ENCODE measurements at regions not wholly inside any gene's neighbourhood (a gene's known extent, or its start where the extent isn't known, plus 50 kb on each side); places are given as distances from the start of the nearest gene placed in this dataset.

DNA sequence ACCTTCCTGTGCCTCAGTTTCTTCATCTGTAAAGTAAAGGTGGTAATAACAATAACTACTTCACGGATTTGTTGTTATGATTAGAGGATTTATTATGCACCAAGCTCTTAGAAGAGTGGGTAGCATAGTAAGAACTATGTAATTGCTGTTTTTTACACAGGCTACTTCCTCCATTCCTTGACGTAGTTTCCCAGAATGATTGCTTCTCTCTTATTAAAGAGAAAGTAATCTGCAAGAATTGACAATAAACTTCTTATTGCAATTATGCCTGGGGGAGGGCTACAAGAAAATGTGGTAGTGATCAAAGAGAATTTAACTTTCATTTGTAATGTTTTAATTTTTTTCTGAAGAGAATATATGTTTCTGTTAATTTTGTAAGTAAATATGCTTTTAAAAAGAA, 238.7 kb downstream of the GASK1B start:
- no peaks in the 10 kb centered on the region for H3K27me3 Mint-ChIP-seq
- H3K9me3 Mint-ChIP-seq = no peaks in the 10 kb centered on the region
- no peaks in the 10 kb centered on the region for H3K4me1 Mint-ChIP-seq
- no peak overlapping the region for H3K4me3 Mint-ChIP-seq
- no peak overlapping the region for H3K27ac Mint-ChIP-seq
- H3K36me3 Mint-ChIP-seq (ENCODE audit: low read depth) = no peaks in the 10 kb centered on the region
- intact Hi-C loops (cut with micrococcal nuclease) = no loop called here
- DNase-seq = no peak

- Mint-ChIP-seq H3K36me3 (ENCODE audit: low read depth) (no peaks in the 10 kb centered on the region), H3K27ac (no peak overlapping the region), H3K9me3 (no peaks in the 10 kb centered on the region), H3K27me3 (no peaks in the 10 kb centered on the region), H3K4me3 (no peak overlapping the region), H3K4me1 (no peaks in the 10 kb centered on the region)
- DNase-seq = no peak
- intact Hi-C loops (cut with micrococcal nuclease) = no loop called here
Observed at GRCh38 chr4:157932936-157933335, 239.9 kb downstream of the GASK1B start.

DNA sequence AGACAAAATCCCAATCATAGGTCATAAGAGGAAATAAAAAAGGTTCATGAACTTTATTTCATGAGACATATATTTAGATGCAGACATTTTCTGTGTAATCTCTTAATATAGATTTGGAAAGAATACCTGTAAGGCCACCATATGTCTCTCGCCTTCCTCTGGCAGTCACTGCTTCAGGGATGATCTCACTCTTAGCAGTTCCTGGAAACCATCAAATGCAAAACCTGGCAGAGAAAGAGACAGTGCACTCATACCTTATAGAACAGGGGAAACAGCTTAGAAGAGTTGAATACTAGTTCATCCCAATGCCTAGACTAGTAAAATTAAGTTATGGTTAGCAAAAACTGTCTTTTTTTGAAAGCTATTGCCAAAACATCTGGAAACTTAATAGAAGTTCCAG, 243.3 kb downstream of the GASK1B start:
- H3K4me3 Mint-ChIP-seq = no peak overlapping the region
- H3K36me3 Mint-ChIP-seq (ENCODE audit: low read depth) = no peaks in the 10 kb centered on the region
- H3K27me3 Mint-ChIP-seq = no peaks in the 10 kb centered on the region
- H3K27ac Mint-ChIP-seq = no peak overlapping the region
- H3K9me3 Mint-ChIP-seq = no peaks in the 10 kb centered on the region
- intact Hi-C loops (cut with micrococcal nuclease) = no loop called here
- H3K4me1 Mint-ChIP-seq = no peaks in the 10 kb centered on the region
- DNase-seq = no peak

DNA sequence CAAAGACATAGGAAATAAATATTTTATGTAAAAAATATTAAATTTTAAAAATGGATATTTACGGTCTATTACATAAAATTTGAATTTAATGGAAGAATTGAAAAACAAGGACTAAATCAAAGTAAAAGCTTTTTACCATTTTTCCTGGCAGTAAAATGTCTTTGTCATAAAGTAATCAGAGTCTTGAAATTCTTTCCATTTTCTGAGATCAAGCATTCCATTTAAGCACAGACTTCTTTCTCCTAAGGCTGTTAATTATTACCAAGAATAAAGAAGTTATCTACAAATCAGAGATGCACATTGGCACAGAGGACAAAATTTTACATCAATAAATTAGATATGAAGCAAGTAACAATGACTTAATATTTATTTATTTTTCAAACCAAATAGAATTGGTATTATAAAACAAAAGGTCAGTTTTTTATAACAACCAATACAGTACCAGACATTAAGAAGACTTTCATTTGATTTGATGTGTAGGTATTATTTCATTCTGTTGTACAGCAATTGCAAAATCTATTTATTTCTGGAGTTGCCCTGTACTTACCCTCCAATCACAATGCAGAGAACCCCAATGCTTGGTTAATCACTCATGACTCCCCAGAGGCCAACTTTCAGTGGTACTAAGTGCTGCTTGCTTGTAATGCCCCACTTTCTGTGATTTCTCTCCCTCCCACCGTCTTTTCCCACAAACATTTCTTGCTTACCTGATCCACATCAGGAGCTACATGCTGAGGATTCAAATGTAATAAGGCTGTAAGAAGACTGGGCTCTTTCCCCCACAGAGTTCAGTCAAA, 254.6 kb downstream of the GASK1B start:
- Mint-ChIP-seq H3K36me3 (ENCODE audit: low read depth) (no peaks in the 10 kb centered on the region), H3K4me1 (no peaks in the 10 kb centered on the region), H3K4me3 (no peak overlapping the region), H3K9me3 (no peaks in the 10 kb centered on the region), H3K27me3 (no peaks in the 10 kb centered on the region), H3K27ac (no peak overlapping the region)
- DNase-seq = no peak
- intact Hi-C loops (cut with micrococcal nuclease) = no loop called here

DNA sequence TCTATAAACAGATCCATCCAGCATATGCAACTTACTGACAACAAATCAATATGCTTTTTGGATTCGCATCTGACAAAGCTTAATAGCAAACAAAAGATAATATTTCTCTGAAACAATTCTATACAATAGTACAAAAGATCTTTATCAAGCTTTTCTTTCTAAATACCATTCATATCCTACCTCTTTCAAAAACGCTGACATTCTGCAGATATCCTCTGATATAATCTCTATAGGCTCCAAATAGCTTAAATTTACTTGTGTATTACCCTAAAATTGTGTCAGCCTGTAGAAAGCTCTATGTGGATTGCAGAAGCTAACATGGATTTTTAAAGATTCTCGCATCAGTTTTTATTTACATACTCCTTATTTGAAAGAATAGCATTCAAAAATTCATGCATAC, 260.6 kb downstream of the GASK1B start:
- Mint-ChIP-seq H3K4me1 (no peaks in the 10 kb centered on the region), H3K4me3 (no peak overlapping the region)
- no peak for DNase-seq

GRCh38 chr4:157911662-157912061, 261.2 kb downstream of the GASK1B start:
- Mint-ChIP-seq H3K36me3 (ENCODE audit: low read depth) (no peaks in the 10 kb centered on the region), H3K9me3 (no peaks in the 10 kb centered on the region), H3K4me3 (no peak overlapping the region), H3K4me1 (no peaks in the 10 kb centered on the region), H3K27ac (no peak overlapping the region), H3K27me3 (no peaks in the 10 kb centered on the region)
- intact Hi-C loops (cut with micrococcal nuclease) = no loop called here
- no peak for DNase-seq

More for the DNA sequence above, 260.6 kb downstream of the GASK1B start:
- intact Hi-C loops (cut with micrococcal nuclease) = no loop called here
- H3K36me3 Mint-ChIP-seq (ENCODE audit: low read depth) = no peaks in the 10 kb centered on the region
- no peak overlapping the region for H3K27ac Mint-ChIP-seq
- H3K9me3 Mint-ChIP-seq = no peaks in the 10 kb centered on the region
- H3K27me3 Mint-ChIP-seq = no peaks in the 10 kb centered on the region

- DNase-seq = no peak
- Mint-ChIP-seq H3K27me3 (no peaks in the 10 kb centered on the region), H3K9me3 (no peaks in the 10 kb centered on the region), H3K27ac (no peak overlapping the region), H3K4me3 (no peak overlapping the region), H3K4me1 (no peaks in the 10 kb centered on the region), H3K36me3 (ENCODE audit: low read depth) (no peaks in the 10 kb centered on the region)
- intact Hi-C loops (cut with micrococcal nuclease) = no loop called here
Observed at GRCh38 chr4:157908691-157909090, 264.1 kb downstream of the GASK1B start.

- H3K4me1 Mint-ChIP-seq = no peaks in the 10 kb centered on the region
- no peaks in the 10 kb centered on the region for H3K9me3 Mint-ChIP-seq
- DNase-seq = no peak
- H3K27ac Mint-ChIP-seq = no peak overlapping the region
- H3K27me3 Mint-ChIP-seq = no peaks in the 10 kb centered on the region
- intact Hi-C loops (cut with micrococcal nuclease) = no loop called here
- no peak overlapping the region for H3K4me3 Mint-ChIP-seq
- H3K36me3 Mint-ChIP-seq (ENCODE audit: low read depth) = no peaks in the 10 kb centered on the region
Observed at GRCh38 chr4:157908031-157908430, 264.8 kb downstream of the GASK1B start.

DNA sequence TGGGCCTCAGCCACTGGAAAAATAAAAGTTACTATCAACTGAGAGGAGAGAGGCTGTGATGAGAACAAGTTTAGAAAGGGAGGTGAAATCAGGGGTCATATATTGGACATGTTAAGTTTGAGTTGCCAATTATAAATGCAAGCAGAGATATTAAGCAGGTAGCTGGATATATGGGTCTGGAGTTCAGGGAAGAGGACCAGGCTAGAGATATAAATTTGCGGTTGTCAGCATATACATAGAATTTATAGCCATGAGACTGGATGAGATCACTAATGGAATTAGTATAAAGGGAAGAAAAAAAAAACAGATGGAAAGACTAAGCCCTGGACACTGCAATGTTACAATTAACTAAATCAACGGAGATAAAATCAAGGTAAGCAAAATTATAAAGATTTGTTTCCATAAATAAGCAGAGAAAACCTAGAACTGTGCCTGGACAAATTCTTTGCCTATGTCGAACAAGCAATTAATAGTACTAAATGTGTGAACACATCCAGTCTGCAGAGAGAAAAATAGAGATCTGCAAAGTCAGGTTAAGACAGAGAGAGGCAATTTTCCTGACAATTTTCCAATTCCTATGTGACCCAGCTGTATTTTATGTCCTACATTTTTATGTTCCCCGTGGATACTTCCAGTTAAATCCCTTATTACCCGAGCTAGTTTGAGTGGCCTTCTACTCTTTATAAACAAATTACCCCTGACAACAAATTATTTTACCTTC, 265.4 kb downstream of the GASK1B start:
- H3K36me3 Mint-ChIP-seq (ENCODE audit: low read depth) = no peaks in the 10 kb centered on the region
- no peaks in the 10 kb centered on the region for H3K27me3 Mint-ChIP-seq
- H3K27ac Mint-ChIP-seq = no peak overlapping the region
- no peak for DNase-seq
- intact Hi-C loops (cut with micrococcal nuclease) = no loop called here
- H3K9me3 Mint-ChIP-seq = no peaks in the 10 kb centered on the region
- H3K4me1 Mint-ChIP-seq = no peaks in the 10 kb centered on the region
- no peak overlapping the region for H3K4me3 Mint-ChIP-seq

- no peaks in the 10 kb centered on the region for H3K36me3 Mint-ChIP-seq (ENCODE audit: low read depth)
- DNase-seq = no peak
- intact Hi-C loops (cut with micrococcal nuclease) = no loop called here
- H3K27me3 Mint-ChIP-seq = no peaks in the 10 kb centered on the region
- H3K4me1 Mint-ChIP-seq = no peaks in the 10 kb centered on the region
- H3K4me3 Mint-ChIP-seq = no peak overlapping the region
- H3K27ac Mint-ChIP-seq = no peak overlapping the region
- no peaks in the 10 kb centered on the region for H3K9me3 Mint-ChIP-seq
Observed at GRCh38 chr4:157898836-157899605, 273.8 kb downstream of the GASK1B start.

DNA sequence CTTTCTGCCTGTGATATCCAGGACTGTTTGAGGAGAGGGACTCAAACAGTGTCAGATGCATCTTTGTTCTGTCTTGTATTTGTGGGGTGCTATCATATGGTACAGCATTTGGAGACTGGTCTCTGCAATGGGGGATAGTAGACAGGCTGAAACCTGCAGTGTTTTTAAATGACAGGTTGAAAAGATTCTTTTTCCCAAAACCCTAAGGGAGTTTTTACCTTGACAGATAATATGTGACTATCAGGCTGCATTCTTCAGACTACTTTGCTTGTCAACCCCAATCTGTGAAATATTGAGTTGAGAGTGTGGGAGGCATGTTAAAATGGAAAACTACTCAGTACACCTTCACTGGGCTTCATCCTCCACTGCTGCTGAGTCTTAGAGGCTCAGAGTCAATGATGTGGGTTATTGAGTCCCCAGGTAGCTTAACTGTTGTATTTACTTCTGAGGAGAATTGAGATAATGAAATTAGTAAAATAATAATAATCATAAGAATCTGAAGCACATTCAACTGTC, 274.9 kb downstream of the GASK1B start:
- H3K27me3 Mint-ChIP-seq = no peaks in the 10 kb centered on the region
- no peak overlapping the region for H3K27ac Mint-ChIP-seq
- no peaks in the 10 kb centered on the region for H3K36me3 Mint-ChIP-seq (ENCODE audit: low read depth)
- intact Hi-C loops (cut with micrococcal nuclease) = no loop called here
- H3K4me1 Mint-ChIP-seq = no peaks in the 10 kb centered on the region
- no peaks in the 10 kb centered on the region for H3K9me3 Mint-ChIP-seq
- no peak overlapping the region for H3K4me3 Mint-ChIP-seq
- no peak for DNase-seq

DNA sequence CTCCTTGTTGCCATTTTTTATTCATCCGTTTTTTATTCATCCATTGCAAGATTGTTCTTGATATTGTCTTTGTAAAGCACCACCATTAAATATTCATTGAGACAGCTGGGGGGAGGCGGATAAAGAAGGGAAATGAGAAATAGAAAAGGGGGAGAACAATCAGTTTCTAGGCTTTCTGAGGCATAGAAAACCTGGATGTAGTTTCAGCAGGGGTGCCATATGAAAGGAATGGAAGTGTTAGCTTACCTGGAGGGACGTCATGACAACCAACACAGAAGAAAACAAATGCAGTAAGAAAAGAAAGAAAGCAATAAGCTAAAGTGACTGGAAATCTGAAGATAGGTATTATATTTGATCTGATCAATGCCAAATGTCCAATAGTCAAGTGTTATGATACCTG, 276.1 kb downstream of the GASK1B start:
- no peak for DNase-seq
- no peaks in the 10 kb centered on the region for H3K27me3 Mint-ChIP-seq
- H3K36me3 Mint-ChIP-seq (ENCODE audit: low read depth) = no peaks in the 10 kb centered on the region
- H3K9me3 Mint-ChIP-seq = no peaks in the 10 kb centered on the region
- no peak overlapping the region for H3K4me3 Mint-ChIP-seq
- no peak overlapping the region for H3K27ac Mint-ChIP-seq
- no peaks in the 10 kb centered on the region for H3K4me1 Mint-ChIP-seq
- intact Hi-C loops (cut with micrococcal nuclease) = no loop called here

DNA sequence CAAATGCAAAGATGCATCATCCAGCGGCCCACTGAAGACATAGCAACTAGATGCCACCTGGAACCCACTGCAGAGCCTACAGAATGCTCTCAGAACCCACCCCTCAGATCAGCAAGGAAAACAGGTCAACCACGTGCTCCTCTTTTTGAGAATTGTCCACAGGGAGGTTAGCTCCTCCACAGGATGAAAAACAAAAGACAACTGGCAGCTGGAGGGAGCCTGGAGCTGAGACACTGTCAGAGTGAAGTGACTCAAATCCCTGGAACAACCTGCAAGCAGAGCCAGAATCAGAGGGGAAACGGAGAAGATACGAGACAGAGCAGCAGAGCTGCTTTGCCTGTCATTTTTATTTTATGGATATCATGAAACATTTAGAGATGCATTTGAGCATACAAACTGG, 277.6 kb downstream of the GASK1B start:
- Mint-ChIP-seq H3K27me3 (no peaks in the 10 kb centered on the region), H3K9me3 (no peaks in the 10 kb centered on the region), H3K36me3 (ENCODE audit: low read depth) (no peaks in the 10 kb centered on the region), H3K27ac (no peak overlapping the region), H3K4me3 (no peak overlapping the region), H3K4me1 (no peaks in the 10 kb centered on the region)
- DNase-seq = no peak
- intact Hi-C loops (cut with micrococcal nuclease) = no loop called here

DNA sequence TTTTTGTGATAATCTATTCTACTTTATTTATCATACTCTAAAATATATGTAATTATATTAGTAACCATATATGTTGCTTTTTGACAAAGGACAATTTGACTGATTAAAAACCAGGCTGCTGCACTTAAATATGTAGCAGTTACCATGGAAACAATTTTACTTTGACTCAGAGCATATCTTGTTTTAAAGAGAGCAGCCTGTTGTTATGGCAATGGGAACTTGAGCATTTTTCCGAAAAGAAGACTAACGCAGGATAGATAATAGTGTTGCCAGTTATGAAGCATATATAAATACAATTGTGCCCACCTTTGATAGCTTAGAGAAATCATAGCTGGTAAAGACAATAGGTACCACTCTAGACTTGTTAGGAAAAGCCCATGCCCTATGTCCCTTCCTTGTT, 283.0 kb downstream of the GASK1B start:
- H3K36me3 Mint-ChIP-seq (ENCODE audit: low read depth) = no peaks in the 10 kb centered on the region
- no peaks in the 10 kb centered on the region for H3K4me1 Mint-ChIP-seq
- DNase-seq = no peak
- no peaks in the 10 kb centered on the region for H3K9me3 Mint-ChIP-seq
- H3K27ac Mint-ChIP-seq = no peak overlapping the region
- H3K27me3 Mint-ChIP-seq = no peaks in the 10 kb centered on the region
- intact Hi-C loops (cut with micrococcal nuclease) = no loop called here
- no peak overlapping the region for H3K4me3 Mint-ChIP-seq

Data from activated CD4-positive, alpha-beta T cell treated with anti-CD3 and anti-CD28 coated beads, Interleukin-2, amount 10 ng/mL, durations not matched to agents 24 days and 14 days (primary cell).